ENCODE measurements at regions not wholly inside any gene's neighbourhood (a gene's known extent, or its start where the extent isn't known, plus 50 kb on each side); places are given as distances from the start of the nearest gene placed in this dataset.

DNA sequence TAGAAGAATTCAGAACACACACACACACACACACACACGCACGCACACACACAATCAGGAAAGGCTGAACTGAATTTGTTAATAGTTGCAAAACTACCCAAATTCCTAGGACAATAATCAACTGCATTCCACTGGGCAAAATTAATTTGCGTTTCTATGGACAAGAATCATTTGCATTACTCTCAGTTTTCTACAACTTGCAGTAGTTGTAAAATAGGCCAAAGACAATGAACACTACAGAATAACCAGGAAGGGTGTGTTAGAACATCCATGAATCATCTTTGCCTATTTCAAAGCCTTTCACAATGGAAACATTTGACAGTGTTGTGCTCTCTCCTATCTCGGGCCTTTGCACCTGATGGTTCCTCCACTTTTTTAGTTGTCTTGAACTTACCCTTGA lies 77.1 kb upstream of the IGFBP7 start (continued):
- TF ChIP-seq, protein P1, sequence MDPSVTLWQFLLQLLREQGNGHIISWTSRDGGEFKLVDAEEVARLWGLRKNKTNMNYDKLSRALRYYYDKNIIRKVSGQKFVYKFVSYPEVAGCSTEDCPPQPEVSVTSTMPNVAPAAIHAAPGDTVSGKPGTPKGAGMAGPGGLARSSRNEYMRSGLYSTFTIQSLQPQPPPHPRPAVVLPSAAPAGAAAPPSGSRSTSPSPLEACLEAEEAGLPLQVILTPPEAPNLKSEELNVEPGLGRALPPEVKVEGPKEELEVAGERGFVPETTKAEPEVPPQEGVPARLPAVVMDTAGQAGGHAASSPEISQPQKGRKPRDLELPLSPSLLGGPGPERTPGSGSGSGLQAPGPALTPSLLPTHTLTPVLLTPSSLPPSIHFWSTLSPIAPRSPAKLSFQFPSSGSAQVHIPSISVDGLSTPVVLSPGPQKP (IDR thresholded peaks at IDR 0.05; ENCODE audit: low read depth, low read length), result no peak
- TF ChIP-seq SUPT20H (IDR thresholded peaks at IDR 0.05; ENCODE audit: borderline replicate concordance, control insufficient read depth, low read depth, low read length), result no peak
- no peak for TF ChIP-seq BHLHE40 (IDR thresholded peaks at IDR 0.05; ENCODE audit: borderline replicate concordance in 1 of 2, low read depth in 2 of 2, low read length in 1 of 2)
- TF ChIP-seq POU2F2 (IDR thresholded peaks at IDR 0.05; ENCODE audit: borderline replicate concordance, low read depth, low read length), result no peak
- TF ChIP-seq, protein P2, sequence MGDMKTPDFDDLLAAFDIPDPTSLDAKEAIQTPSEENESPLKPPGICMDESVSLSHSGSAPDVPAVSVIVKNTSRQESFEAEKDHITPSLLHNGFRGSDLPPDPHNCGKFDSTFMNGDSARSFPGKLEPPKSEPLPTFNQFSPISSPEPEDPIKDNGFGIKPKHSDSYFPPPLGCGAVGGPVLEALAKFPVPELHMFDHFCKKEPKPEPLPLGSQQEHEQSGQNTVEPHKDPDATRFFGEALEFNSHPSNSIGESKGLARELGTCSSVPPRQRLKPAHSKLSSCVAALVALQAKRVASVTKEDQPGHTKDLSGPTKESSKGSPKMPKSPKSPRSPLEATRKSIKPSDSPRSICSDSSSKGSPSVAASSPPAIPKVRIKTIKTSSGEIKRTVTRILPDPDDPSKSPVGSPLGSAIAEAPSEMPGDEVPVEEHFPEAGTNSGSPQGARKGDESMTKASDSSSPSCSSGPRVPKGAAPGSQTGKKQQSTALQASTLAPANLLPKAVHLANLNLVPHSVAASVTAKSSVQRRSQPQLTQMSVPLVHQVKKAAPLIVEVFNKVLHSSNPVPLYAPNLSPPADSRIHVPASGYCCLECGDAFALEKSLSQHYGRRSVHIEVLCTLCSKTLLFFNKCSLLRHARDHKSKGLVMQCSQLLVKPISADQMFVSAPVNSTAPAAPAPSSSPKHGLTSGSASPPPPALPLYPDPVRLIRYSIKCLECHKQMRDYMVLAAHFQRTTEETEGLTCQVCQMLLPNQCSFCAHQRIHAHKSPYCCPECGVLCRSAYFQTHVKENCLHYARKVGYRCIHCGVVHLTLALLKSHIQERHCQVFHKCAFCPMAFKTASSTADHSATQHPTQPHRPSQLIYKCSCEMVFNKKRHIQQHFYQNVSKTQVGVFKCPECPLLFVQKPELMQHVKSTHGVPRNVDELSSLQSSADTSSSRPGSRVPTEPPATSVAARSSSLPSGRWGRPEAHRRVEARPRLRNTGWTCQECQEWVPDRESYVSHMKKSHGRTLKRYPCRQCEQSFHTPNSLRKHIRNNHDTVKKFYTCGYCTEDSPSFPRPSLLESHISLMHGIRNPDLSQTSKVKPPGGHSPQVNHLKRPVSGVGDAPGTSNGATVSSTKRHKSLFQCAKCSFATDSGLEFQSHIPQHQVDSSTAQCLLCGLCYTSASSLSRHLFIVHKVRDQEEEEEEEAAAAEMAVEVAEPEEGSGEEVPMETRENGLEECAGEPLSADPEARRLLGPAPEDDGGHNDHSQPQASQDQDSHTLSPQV (IDR thresholded peaks at IDR 0.05), result no peak
- no peak for TF ChIP-seq RBBP5 (conservative IDR thresholded peaks at IDR 0.05)
- TF ChIP-seq BMI1 (IDR thresholded peaks at IDR 0.05; ENCODE audit: borderline replicate concordance), result no peak
- TF ChIP-seq PML (IDR thresholded peaks at IDR 0.05; ENCODE audit: low read length), result no peak
- no peak for TF ChIP-seq EED (IDR thresholded peaks at IDR 0.05; ENCODE audit: low read depth)
- TF ChIP-seq, protein P3, sequence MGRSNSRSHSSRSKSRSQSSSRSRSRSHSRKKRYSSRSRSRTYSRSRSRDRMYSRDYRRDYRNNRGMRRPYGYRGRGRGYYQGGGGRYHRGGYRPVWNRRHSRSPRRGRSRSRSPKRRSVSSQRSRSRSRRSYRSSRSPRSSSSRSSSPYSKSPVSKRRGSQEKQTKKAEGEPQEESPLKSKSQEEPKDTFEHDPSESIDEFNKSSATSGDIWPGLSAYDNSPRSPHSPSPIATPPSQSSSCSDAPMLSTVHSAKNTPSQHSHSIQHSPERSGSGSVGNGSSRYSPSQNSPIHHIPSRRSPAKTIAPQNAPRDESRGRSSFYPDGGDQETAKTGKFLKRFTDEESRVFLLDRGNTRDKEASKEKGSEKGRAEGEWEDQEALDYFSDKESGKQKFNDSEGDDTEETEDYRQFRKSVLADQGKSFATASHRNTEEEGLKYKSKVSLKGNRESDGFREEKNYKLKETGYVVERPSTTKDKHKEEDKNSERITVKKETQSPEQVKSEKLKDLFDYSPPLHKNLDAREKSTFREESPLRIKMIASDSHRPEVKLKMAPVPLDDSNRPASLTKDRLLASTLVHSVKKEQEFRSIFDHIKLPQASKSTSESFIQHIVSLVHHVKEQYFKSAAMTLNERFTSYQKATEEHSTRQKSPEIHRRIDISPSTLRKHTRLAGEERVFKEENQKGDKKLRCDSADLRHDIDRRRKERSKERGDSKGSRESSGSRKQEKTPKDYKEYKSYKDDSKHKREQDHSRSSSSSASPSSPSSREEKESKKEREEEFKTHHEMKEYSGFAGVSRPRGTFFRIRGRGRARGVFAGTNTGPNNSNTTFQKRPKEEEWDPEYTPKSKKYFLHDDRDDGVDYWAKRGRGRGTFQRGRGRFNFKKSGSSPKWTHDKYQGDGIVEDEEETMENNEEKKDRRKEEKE (IDR thresholded peaks at IDR 0.05), result no peak
- no peak for TF ChIP-seq STAT1 (conservative IDR thresholded peaks at IDR 0.05)

Data from GM12878 (cell line).